ENCODE measurements at regions not wholly inside any gene's neighbourhood (a gene's known extent, or its start where the extent isn't known, plus 50 kb on each side); places are given as distances from the start of the nearest gene placed in this dataset.
A peak's percentile ranks its signal among the peaks of the same experiment; 100 is the strongest.

- Mint-ChIP-seq H3K9me3 (0 out of 2 replicates have a peak, but pooled peaks cover under 1% of the 10 kb centered on the region), H3K27ac (no peak overlapping the region), H3K27me3 (ENCODE audit: low read depth) (no peaks in the 10 kb centered on the region), H3K4me3 (no peak overlapping the region), H3K4me1 (peaks cover 21% of the 10 kb centered on the region), H3K36me3 (no peaks in the 10 kb centered on the region)
- peak; percentile 46; the same call in 1 of the 2 replicates for ATAC-seq
- no peak for DNase-seq (ENCODE audit: low spot score)
- CTCF ChIA-PET = interaction anchor here (1.4 kb wide), 1 partner anchor 50 kb away, joined by 3 read pairs; no protein-coding TSS in a partner anchor
- TF ChIP-seq USF2 (CRISPR knock-in tag; IDR thresholded peaks at IDR 0.05) (peak; percentile 77), HMGXB4 (CRISPR knock-in tag; IDR thresholded peaks at IDR 0.05) (no peak), USF1 (CRISPR knock-in tag; IDR thresholded peaks at IDR 0.05) (peak; percentile 74)
- POLR2A ChIA-PET = no interaction called here
Observed at GRCh38 chr3:75242012-75242735, 422.0 kb upstream of the FRG2C start.

GRCh38 chr3:75248974-75249373 lies 415.2 kb upstream of the FRG2C start:
- Mint-ChIP-seq H3K4me1 (peaks cover 35% of the 10 kb centered on the region), H3K27me3 (ENCODE audit: low read depth) (no peaks in the 10 kb centered on the region), H3K4me3 (no peak overlapping the region), H3K36me3 (no peaks in the 10 kb centered on the region), H3K9me3 (no peaks in the 10 kb centered on the region), H3K27ac (no peak overlapping the region)
- ChIA-PET POLR2A (no interaction called here), CTCF (no interaction called here)
- DNase-seq (ENCODE audit: low spot score) = no peak
- no peak for TF ChIP-seq HMGA2 (CRISPR knock-in tag; IDR thresholded peaks at IDR 0.05)
- no peak for TF ChIP-seq FOXJ3 (CRISPR knock-in tag; IDR thresholded peaks at IDR 0.05; ENCODE audit: borderline replicate concordance)
- no peak for TF ChIP-seq GTF2I (CRISPR knock-in tag; conservative IDR thresholded peaks at IDR 0.05)
- no peak for TF ChIP-seq PRRX2 (CRISPR knock-in tag; IDR thresholded peaks at IDR 0.05)
- TF ChIP-seq ZNF671 (CRISPR knock-in tag; IDR thresholded peaks at IDR 0.05) = no peak
- TF ChIP-seq SMAD3 (CRISPR knock-in tag; IDR thresholded peaks at IDR 0.05; ENCODE audit: borderline replicate concordance) = no peak
- TF ChIP-seq RELA (CRISPR knock-in tag; IDR thresholded peaks at IDR 0.05; ENCODE audit: borderline replicate concordance) = no peak
- TF ChIP-seq ZSCAN18 (CRISPR knock-in tag; IDR thresholded peaks at IDR 0.05) = no peak
- TF ChIP-seq ATF2 (CRISPR knock-in tag; IDR thresholded peaks at IDR 0.05; ENCODE audit: borderline replicate concordance, low read depth) = no peak
- TF ChIP-seq GABPB1 (CRISPR knock-in tag; IDR thresholded peaks at IDR 0.05) = no peak
- TF ChIP-seq JUN (CRISPR knock-in tag; IDR thresholded peaks at IDR 0.05) = no peak
- no peak for TF ChIP-seq E2F5 (CRISPR knock-in tag; IDR thresholded peaks at IDR 0.05)
- no peak for TF ChIP-seq RORB (CRISPR knock-in tag; IDR thresholded peaks at IDR 0.05)
- TF ChIP-seq ZNF396 (CRISPR knock-in tag; IDR thresholded peaks at IDR 0.05; ENCODE audit: borderline replicate concordance) = no peak
- TF ChIP-seq ATF1 (CRISPR knock-in tag; IDR thresholded peaks at IDR 0.05) = no peak
- no peak for ATAC-seq

All from WTC11 (cell line).